ENCODE measurements at regions not wholly inside any gene's neighbourhood (a gene's known extent, or its start where the extent isn't known, plus 50 kb on each side); places are given as distances from the start of the nearest gene placed in this dataset.

GRCh38 chr9:26413611-26414010, 479.0 kb downstream of the CAAP1 start:
- Histone ChIP-seq H3K36me3 (ENCODE audit: insufficient read depth, low read length) (no peaks in the 10 kb centered on the region), H2AFZ (ENCODE audit: low read length, unreplicated experiment) (no peak overlapping the region), H3K4me3 (ENCODE audit: low read depth, low read length) (no peak overlapping the region), H3K79me2 (ENCODE audit: control insufficient read depth, insufficient read depth, low read length, unreplicated experiment) (no peaks in the 10 kb centered on the region), H3K4me1 (ENCODE audit: control insufficient read depth, insufficient read depth, low read length, unreplicated experiment) (no peaks in the 10 kb centered on the region), H3K27ac (ENCODE audit: low read depth, low read length) (no peak overlapping the region), H3K27me3 (ENCODE audit: insufficient read depth, low read length) (no peaks in the 10 kb centered on the region)

DNA sequence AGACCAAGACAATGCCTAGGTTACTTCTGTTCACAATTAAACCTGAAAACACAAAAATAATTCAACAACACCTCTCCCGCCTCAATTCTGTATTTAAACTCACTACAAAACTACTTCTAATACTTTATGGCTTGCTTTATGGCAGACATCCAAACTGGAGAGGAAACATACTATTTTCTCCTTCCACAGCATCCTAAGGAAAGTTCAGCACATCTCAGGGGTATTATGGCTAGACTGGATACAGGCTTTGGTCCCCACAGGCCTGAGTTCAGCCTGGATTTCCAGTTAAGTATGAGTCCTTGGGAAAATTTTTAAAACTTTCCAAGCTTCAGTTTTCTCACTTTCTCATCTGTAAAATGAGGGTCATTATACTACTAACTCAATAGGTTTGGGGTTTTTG, 480.2 kb downstream of the CAAP1 start:
- H3K27me3 ChIP-seq (ENCODE audit: insufficient read depth, low read length), result 0 out of 2 replicates have a peak, but pooled peaks cover 3% of the 10 kb centered on the region
- H3K4me3 ChIP-seq (ENCODE audit: low read depth, low read length), result no peak overlapping the region
- no peaks in the 10 kb centered on the region for H3K79me2 ChIP-seq (ENCODE audit: control insufficient read depth, insufficient read depth, low read length, unreplicated experiment)
- no peaks in the 10 kb centered on the region for H3K4me1 ChIP-seq (ENCODE audit: control insufficient read depth, insufficient read depth, low read length, unreplicated experiment)
- no peak overlapping the region for H2AFZ ChIP-seq (ENCODE audit: low read length, unreplicated experiment)
- H3K36me3 ChIP-seq (ENCODE audit: insufficient read depth, low read length), result no peaks in the 10 kb centered on the region
- H3K27ac ChIP-seq (ENCODE audit: low read depth, low read length), result no peak overlapping the region

DNA sequence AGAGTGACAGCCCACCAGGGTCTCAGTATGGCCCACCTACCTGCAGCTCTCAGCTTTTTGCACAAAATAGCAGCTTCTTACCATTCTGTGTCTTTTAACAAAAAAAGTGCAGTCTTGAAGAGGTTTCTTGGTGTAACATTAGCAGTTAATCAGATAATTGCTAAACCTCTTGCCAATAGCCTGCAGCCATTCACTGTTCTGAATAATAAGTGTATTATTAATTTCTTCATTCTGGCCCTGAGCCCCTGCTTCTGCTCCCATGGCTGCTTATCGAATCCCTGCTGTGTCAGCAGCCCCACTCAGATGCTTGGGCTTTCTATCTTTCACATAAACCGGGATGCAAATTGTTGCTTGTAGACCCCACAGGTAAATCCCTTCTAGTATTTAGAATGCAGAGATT, 485.9 kb downstream of the CAAP1 start:
- Histone ChIP-seq H3K36me3 (ENCODE audit: insufficient read depth, low read length) (no peaks in the 10 kb centered on the region), H3K27ac (ENCODE audit: low read depth, low read length) (no peak overlapping the region), H3K4me1 (ENCODE audit: control insufficient read depth, insufficient read depth, low read length, unreplicated experiment) (no peaks in the 10 kb centered on the region), H3K27me3 (ENCODE audit: insufficient read depth, low read length) (0 out of 2 replicates have a peak, but pooled peaks cover 13% of the 10 kb centered on the region), H3K79me2 (ENCODE audit: control insufficient read depth, insufficient read depth, low read length, unreplicated experiment) (no peaks in the 10 kb centered on the region), H3K4me3 (ENCODE audit: low read depth, low read length) (no peak overlapping the region), H2AFZ (ENCODE audit: low read length, unreplicated experiment) (no peak overlapping the region)

GRCh38 chr9:26399556-26399955, 493.0 kb downstream of the CAAP1 start:
- no peak overlapping the region for H3K27ac ChIP-seq (ENCODE audit: low read depth, low read length)
- H3K4me1 ChIP-seq (ENCODE audit: control insufficient read depth, insufficient read depth, low read length, unreplicated experiment), result no peaks in the 10 kb centered on the region
- no peaks in the 10 kb centered on the region for H3K27me3 ChIP-seq (ENCODE audit: insufficient read depth, low read length)
- no peak overlapping the region for H3K4me3 ChIP-seq (ENCODE audit: low read depth, low read length)
- H3K79me2 ChIP-seq (ENCODE audit: control insufficient read depth, insufficient read depth, low read length, unreplicated experiment), result no peaks in the 10 kb centered on the region
- no peaks in the 10 kb centered on the region for H3K36me3 ChIP-seq (ENCODE audit: insufficient read depth, low read length)
- no peak overlapping the region for H2AFZ ChIP-seq (ENCODE audit: low read length, unreplicated experiment)

DNA sequence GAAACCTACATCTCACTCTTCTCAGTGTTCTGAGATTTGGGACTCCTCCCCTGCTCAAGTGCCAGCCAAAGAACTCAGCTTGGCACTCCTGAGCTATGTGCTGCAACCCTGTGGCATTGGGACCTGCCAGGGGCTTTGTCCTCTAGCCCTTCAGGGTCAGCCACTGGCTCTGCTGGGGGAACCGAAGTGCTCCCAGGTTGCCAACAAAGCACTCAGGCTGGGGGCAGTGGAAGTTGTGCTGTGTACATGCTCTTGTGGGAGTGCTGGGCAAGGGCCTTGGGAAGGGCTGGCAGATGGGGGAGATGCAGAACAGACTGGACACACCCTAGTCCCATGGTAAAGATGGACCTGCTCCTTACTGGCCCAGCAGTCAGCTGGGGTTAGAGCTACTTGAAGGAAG, 498.6 kb downstream of the CAAP1 start:
- Histone ChIP-seq H3K36me3 (ENCODE audit: insufficient read depth, low read length) (no peaks in the 10 kb centered on the region), H3K27me3 (ENCODE audit: insufficient read depth, low read length) (no peaks in the 10 kb centered on the region), H3K4me3 (ENCODE audit: low read depth, low read length) (no peak overlapping the region), H3K27ac (ENCODE audit: low read depth, low read length) (no peak overlapping the region), H3K79me2 (ENCODE audit: control insufficient read depth, insufficient read depth, low read length, unreplicated experiment) (no peaks in the 10 kb centered on the region), H3K4me1 (ENCODE audit: control insufficient read depth, insufficient read depth, low read length, unreplicated experiment) (no peaks in the 10 kb centered on the region), H2AFZ (ENCODE audit: low read length, unreplicated experiment) (no peak overlapping the region)

DNA sequence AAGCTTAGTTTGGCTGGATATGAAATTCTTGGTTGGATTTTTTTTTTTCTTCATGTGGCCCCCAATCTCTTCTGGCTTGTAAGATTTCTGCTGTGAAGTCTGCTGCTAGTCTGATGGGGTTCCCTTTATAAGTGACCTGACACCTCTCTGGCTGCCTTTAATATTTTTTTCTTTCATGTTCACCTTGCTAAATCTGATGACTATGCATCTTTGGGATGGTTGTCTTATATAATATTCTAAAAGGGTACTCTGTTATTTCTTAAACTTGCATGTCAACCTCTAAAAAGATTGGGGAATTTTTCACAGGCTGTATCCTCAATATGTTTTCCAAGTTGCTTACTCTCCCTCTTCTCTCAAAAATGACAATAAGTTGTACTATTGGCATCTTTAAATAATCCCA, 500.0 kb downstream of the CAAP1 start:
- H3K36me3 ChIP-seq (ENCODE audit: insufficient read depth, low read length), result no peaks in the 10 kb centered on the region

GRCh38 chr9:26391036-26391435, 501.6 kb downstream of the CAAP1 start:
- H2AFZ ChIP-seq (ENCODE audit: low read length, unreplicated experiment), result no peak overlapping the region
- H3K4me1 ChIP-seq (ENCODE audit: control insufficient read depth, insufficient read depth, low read length, unreplicated experiment), result no peaks in the 10 kb centered on the region
- H3K79me2 ChIP-seq (ENCODE audit: control insufficient read depth, insufficient read depth, low read length, unreplicated experiment), result no peaks in the 10 kb centered on the region

More for the DNA sequence above, 500.0 kb downstream of the CAAP1 start:
- Histone ChIP-seq H3K27me3 (ENCODE audit: insufficient read depth, low read length) (no peaks in the 10 kb centered on the region), H3K27ac (ENCODE audit: low read depth, low read length) (no peak overlapping the region), H3K79me2 (ENCODE audit: control insufficient read depth, insufficient read depth, low read length, unreplicated experiment) (no peaks in the 10 kb centered on the region), H3K4me1 (ENCODE audit: control insufficient read depth, insufficient read depth, low read length, unreplicated experiment) (no peaks in the 10 kb centered on the region), H3K4me3 (ENCODE audit: low read depth, low read length) (no peak overlapping the region), H2AFZ (ENCODE audit: low read length, unreplicated experiment) (no peak overlapping the region)

GRCh38 chr9:26375448-26375847, 517.2 kb downstream of the CAAP1 start:
- Histone ChIP-seq H2AFZ (ENCODE audit: low read length, unreplicated experiment) (no peak overlapping the region), H3K27me3 (ENCODE audit: insufficient read depth, low read length) (peaks cover 3% of the 10 kb centered on the region; the same call in 1 of the 2 replicates), H3K4me3 (ENCODE audit: low read depth, low read length) (no peak overlapping the region), H3K4me1 (ENCODE audit: control insufficient read depth, insufficient read depth, low read length, unreplicated experiment) (no peaks in the 10 kb centered on the region), H3K27ac (ENCODE audit: low read depth, low read length) (no peak overlapping the region), H3K36me3 (ENCODE audit: insufficient read depth, low read length) (no peaks in the 10 kb centered on the region), H3K79me2 (ENCODE audit: control insufficient read depth, insufficient read depth, low read length, unreplicated experiment) (no peaks in the 10 kb centered on the region)

More at GRCh38 chr9:26391036-26391435, 501.6 kb downstream of the CAAP1 start:
- Histone ChIP-seq H3K36me3 (ENCODE audit: insufficient read depth, low read length) (no peaks in the 10 kb centered on the region), H3K27me3 (ENCODE audit: insufficient read depth, low read length) (no peaks in the 10 kb centered on the region), H3K27ac (ENCODE audit: low read depth, low read length) (no peak overlapping the region), H3K4me3 (ENCODE audit: low read depth, low read length) (no peak overlapping the region)

DNA sequence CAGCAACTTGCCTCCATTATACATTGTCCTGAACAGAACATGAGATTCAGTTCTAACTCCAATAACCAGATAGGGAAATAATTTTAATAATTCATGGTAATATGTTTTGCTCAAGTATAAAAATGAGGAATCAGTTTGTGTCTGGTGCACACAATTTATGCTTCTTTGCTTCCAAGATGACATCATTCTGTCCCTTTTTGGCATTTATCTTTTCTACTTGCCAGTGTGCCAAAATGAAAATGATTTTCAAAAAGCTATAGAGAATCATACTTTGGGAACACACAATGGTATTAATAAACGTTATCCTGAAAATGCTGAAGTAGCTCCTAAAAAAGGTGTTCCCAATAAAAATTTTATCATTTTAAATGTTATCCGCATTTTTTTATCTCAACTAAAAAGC, 519.0 kb downstream of the CAAP1 start:
- Histone ChIP-seq H3K79me2 (ENCODE audit: control insufficient read depth, insufficient read depth, low read length, unreplicated experiment) (no peaks in the 10 kb centered on the region), H3K4me3 (ENCODE audit: low read depth, low read length) (no peak overlapping the region), H2AFZ (ENCODE audit: low read length, unreplicated experiment) (no peak overlapping the region), H3K27me3 (ENCODE audit: insufficient read depth, low read length) (0 out of 2 replicates have a peak, but pooled peaks cover 3% of the 10 kb centered on the region), H3K36me3 (ENCODE audit: insufficient read depth, low read length) (no peaks in the 10 kb centered on the region), H3K4me1 (ENCODE audit: control insufficient read depth, insufficient read depth, low read length, unreplicated experiment) (no peaks in the 10 kb centered on the region), H3K27ac (ENCODE audit: low read depth, low read length) (no peak overlapping the region)

GRCh38 chr9:26371236-26371635, 521.4 kb downstream of the CAAP1 start:
- Histone ChIP-seq H2AFZ (ENCODE audit: low read length, unreplicated experiment) (no peak overlapping the region), H3K79me2 (ENCODE audit: control insufficient read depth, insufficient read depth, low read length, unreplicated experiment) (no peaks in the 10 kb centered on the region), H3K36me3 (ENCODE audit: insufficient read depth, low read length) (no peaks in the 10 kb centered on the region), H3K4me1 (ENCODE audit: control insufficient read depth, insufficient read depth, low read length, unreplicated experiment) (no peaks in the 10 kb centered on the region), H3K27me3 (ENCODE audit: insufficient read depth, low read length) (0 out of 2 replicates have a peak, but pooled peaks cover 7% of the 10 kb centered on the region), H3K27ac (ENCODE audit: low read depth, low read length) (no peak overlapping the region), H3K4me3 (ENCODE audit: low read depth, low read length) (no peak overlapping the region)

GRCh38 chr9:26369093-26369492, 523.5 kb downstream of the CAAP1 start:
- H3K36me3 ChIP-seq (ENCODE audit: insufficient read depth, low read length), result no peaks in the 10 kb centered on the region
- no peak overlapping the region for H3K27ac ChIP-seq (ENCODE audit: low read depth, low read length)
- H3K4me3 ChIP-seq (ENCODE audit: low read depth, low read length), result no peak overlapping the region
- no peaks in the 10 kb centered on the region for H3K79me2 ChIP-seq (ENCODE audit: control insufficient read depth, insufficient read depth, low read length, unreplicated experiment)
- 0 out of 2 replicates have a peak, but pooled peaks cover 7% of the 10 kb centered on the region for H3K27me3 ChIP-seq (ENCODE audit: insufficient read depth, low read length)
- H3K4me1 ChIP-seq (ENCODE audit: control insufficient read depth, insufficient read depth, low read length, unreplicated experiment), result no peaks in the 10 kb centered on the region
- H2AFZ ChIP-seq (ENCODE audit: low read length, unreplicated experiment), result no peak overlapping the region

Data from ACC112 (cell line).